Osteocyte (in vitro differentiated cells): ENCODE measurements at regions not wholly inside any gene's neighbourhood (a gene's known extent, or its start where the extent isn't known, plus 50 kb on each side); places are given as distances from the start of the nearest gene placed in this dataset.

ENCODE experiments used
- DNase-seq: peaks from one replicate; pipeline ENCODE4 v3.0.0; 2021; ENCODE audit warnings: mixed read lengths; ENCODE audit not compliant: unreplicated experiment; ENCODE audit errors: extremely low spot score
- H3K27ac Mint-ChIP-seq: one replicate; pipeline ENCODE4 v1.8.0; 2021; ENCODE audit warnings: mild to moderate bottlenecking, mixed read lengths; ENCODE audit not compliant: unreplicated experiment
- H3K27me3 Mint-ChIP-seq: one replicate; pipeline ENCODE4 v1.8.0; 2021; ENCODE audit warnings: mixed read lengths; ENCODE audit not compliant: unreplicated experiment
- H3K36me3 Mint-ChIP-seq: one replicate; pipeline ENCODE4 v1.8.0; 2021; ENCODE audit warnings: mixed read lengths; ENCODE audit not compliant: unreplicated experiment
- H3K4me1 Mint-ChIP-seq: one replicate; pipeline ENCODE4 v1.8.0; 2021; ENCODE audit warnings: mixed read lengths; ENCODE audit not compliant: unreplicated experiment
- H3K4me3 Mint-ChIP-seq: one replicate; pipeline ENCODE4 v1.8.0; 2021; ENCODE audit warnings: mild to moderate bottlenecking, moderate library complexity, mixed read lengths; ENCODE audit not compliant: unreplicated experiment
- H3K9me3 Mint-ChIP-seq: one replicate; pipeline ENCODE4 v1.8.0; 2021; ENCODE audit warnings: mixed read lengths; ENCODE audit not compliant: unreplicated experiment
- TF ChIP-seq, protein P1 (sequence below): fragments of 200-600 bp; sonication (generic); IDR thresholded peaks from 2 replicates; pipeline ENCODE4 v1.5.0; 2021; ENCODE audit warnings: antibody characterized with exemption, mild to moderate bottlenecking, moderate library complexity

DNA sequence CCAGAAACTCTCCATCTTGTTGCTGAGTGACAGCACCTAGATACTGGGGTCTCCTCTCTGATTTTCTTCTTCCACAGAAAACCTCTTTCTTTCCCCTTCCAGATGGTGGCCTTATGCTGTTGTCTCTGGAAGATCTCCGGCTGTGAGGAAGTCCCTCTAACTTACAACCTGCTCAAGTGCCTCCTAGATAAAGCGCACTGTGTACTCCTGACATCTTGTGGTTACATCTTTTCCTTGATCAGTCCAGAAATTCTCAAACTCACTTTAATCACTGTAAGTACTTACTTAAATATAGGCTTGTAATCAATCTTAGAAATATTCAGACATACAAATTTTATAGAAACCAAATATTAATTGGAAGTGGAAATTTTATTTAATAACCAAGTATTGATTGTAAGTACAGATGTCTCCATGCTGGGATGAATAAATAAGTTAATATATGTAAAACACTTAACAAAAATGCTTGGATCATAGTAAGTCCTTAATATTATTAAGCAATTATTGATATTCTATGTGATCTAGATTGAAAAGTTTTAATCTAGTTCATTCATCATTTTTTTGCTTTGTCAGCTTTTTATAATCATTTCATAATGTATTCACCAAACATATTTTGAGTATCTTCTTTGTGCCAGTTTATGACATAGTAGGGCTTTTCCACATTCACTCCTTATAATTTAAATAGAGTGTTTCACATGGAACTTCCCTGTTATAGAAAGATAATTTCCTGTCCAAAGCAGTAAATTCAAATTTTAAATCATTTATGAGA, 1381.4 kb upstream of the CDH6 start:
- Mint-ChIP-seq H3K4me1 (no peaks in the 10 kb centered on the region), H3K27ac (no peak overlapping the region), H3K9me3 (no peaks in the 10 kb centered on the region), H3K4me3 (no peak overlapping the region), H3K27me3 (peaks cover 17% of the 10 kb centered on the region), H3K36me3 (no peaks in the 10 kb centered on the region)
- TF ChIP-seq, protein P1, sequence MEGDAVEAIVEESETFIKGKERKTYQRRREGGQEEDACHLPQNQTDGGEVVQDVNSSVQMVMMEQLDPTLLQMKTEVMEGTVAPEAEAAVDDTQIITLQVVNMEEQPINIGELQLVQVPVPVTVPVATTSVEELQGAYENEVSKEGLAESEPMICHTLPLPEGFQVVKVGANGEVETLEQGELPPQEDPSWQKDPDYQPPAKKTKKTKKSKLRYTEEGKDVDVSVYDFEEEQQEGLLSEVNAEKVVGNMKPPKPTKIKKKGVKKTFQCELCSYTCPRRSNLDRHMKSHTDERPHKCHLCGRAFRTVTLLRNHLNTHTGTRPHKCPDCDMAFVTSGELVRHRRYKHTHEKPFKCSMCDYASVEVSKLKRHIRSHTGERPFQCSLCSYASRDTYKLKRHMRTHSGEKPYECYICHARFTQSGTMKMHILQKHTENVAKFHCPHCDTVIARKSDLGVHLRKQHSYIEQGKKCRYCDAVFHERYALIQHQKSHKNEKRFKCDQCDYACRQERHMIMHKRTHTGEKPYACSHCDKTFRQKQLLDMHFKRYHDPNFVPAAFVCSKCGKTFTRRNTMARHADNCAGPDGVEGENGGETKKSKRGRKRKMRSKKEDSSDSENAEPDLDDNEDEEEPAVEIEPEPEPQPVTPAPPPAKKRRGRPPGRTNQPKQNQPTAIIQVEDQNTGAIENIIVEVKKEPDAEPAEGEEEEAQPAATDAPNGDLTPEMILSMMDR = no peak
- DNase-seq = no peak

DNA sequence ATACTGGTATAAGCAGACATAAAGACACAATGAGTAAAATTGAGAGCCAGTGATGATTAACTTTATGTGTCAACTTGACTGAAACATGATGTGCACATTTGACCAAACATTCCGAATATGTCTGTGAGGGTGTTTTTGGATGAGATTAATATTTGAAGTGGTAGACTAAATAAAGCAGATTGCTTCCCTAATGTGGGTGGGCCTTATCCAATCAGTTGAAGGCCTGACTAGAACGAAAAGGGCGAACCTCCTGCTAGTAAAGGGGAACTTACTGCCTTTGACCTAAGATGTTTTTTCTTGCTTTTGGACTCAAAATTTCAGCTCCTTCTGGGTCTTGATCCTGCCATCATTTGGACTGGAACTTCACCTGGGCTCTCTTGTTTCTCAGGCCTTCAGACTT, 1387.7 kb upstream of the CDH6 start:
- Mint-ChIP-seq H3K4me1 (no peaks in the 10 kb centered on the region), H3K27me3 (peaks cover 12% of the 10 kb centered on the region), H3K9me3 (no peaks in the 10 kb centered on the region), H3K36me3 (no peaks in the 10 kb centered on the region), H3K4me3 (no peak overlapping the region), H3K27ac (no peak overlapping the region)
- DNase-seq = no peak
- TF ChIP-seq, protein P1 = no peak

DNA sequence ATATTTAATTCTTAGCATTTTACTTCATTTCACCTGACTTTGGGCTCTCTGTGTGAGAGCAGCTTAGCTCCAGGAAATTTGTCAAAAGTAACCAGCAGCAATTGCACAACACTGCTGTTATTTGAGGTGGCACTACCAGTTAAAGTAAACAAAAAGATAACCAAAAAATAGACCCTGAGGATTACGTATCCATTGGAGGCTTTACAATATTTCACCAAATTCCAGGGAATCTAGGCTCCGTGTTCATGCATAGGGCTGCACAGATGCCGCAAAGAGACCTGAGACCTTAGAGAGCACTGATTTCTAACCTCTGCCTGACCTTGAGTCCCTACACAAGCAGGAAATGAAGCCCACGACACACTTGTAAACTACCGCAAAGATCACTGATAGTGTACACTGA, 1392.7 kb upstream of the CDH6 start:
- Mint-ChIP-seq H3K36me3 (no peaks in the 10 kb centered on the region), H3K27ac (no peak overlapping the region), H3K4me1 (no peaks in the 10 kb centered on the region), H3K9me3 (no peaks in the 10 kb centered on the region), H3K27me3 (peaks cover 7% of the 10 kb centered on the region), H3K4me3 (no peak overlapping the region)
- no peak for DNase-seq
- TF ChIP-seq, protein P1 = no peak

DNA sequence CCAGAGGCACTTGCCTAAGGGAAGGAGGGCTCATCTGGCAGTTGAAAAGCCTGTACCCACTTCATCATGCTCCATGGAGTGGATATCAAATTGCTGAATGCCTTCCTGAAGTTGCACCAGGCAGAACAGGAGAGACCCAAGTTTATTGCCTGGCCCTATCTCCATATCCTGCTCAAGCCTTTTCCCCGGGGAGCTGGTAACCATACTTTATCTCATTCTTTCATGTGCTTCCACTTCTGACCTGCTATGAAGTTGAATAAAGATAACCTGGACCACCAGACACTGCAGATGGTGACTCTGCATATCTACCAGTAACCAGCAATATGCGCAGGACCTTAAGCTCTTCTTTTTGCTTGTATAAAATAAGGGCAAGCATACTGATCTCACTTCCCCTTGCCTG, 1397.5 kb upstream of the CDH6 start:
- Mint-ChIP-seq H3K9me3 (no peaks in the 10 kb centered on the region), H3K27ac (no peak overlapping the region), H3K4me3 (no peak overlapping the region), H3K4me1 (no peaks in the 10 kb centered on the region), H3K27me3 (peaks cover 9% of the 10 kb centered on the region), H3K36me3 (no peaks in the 10 kb centered on the region)
- DNase-seq = no peak
- TF ChIP-seq, protein P1 = no peak

DNA sequence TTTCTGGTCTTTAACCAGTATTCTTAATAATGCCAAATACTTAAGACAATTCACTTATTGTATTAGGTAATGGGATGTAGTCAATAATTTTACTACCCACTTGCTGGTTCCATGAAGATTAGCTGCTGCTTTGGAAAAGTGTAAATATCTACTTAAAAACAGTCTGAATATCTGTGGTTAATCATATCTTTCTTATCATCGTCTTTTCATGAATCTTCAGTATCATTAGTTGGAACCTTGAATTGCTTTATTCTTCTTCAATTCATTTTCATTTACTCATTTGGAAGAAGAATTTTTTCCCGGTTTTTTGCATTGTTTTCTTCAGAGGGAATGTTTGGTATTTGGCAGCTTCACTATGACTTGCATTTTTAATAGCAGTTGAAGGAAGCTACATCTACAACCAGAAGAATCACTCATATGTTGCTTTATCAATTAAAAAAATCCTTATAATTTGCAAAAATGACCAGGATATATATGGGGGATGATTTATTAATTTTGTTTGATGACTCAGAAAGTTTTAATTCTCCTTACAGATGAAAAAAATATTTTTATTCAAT, 1398.3 kb upstream of the CDH6 start:
- H3K36me3 Mint-ChIP-seq = no peaks in the 10 kb centered on the region
- peaks cover 7% of the 10 kb centered on the region for H3K27me3 Mint-ChIP-seq
- TF ChIP-seq, protein P1 = no peak
- H3K4me3 Mint-ChIP-seq = no peak overlapping the region
- H3K27ac Mint-ChIP-seq = no peak overlapping the region
- no peak for DNase-seq
- H3K9me3 Mint-ChIP-seq = no peaks in the 10 kb centered on the region
- no peaks in the 10 kb centered on the region for H3K4me1 Mint-ChIP-seq
